GM23338 (cell line): ENCODE measurements at regions not wholly inside any gene's neighbourhood (a gene's known extent, or its start where the extent isn't known, plus 50 kb on each side); places are given as distances from the start of the nearest gene placed in this dataset.

Experiments
- ATAC-seq: fragments of 200-7000 bp; cut with Tn5 transposase; 3 replicates; pipeline ENCODE4 v1.9.1; 2020
- DNase-seq: peaks from one replicate; pipeline ENCODE4 v3.0.0-alpha.2; 2015; ENCODE audit warnings: low spot score
- H2AFZ ChIP-seq: fragments of 200-600 bp; sonication (generic); 2 replicates; pipeline ENCODE4 v1.8.0; 2016; ENCODE audit warnings: antibody characterized with exemption, mild to moderate bottlenecking, moderate library complexity
- H3F3A ChIP-seq: fragments of 200-600 bp; sonication (generic); replicated peaks from 2 replicates; pipeline ENCODE4 v1.8.0; 2017; ENCODE audit warnings: antibody characterized with exemption, mixed run types, low read depth
- H3K27ac ChIP-seq: fragments of 200-600 bp; sonication (generic); 2 replicates; pipeline ENCODE4 v1.6.1; 2016; ENCODE audit warnings: low read depth
- H3K27me3 ChIP-seq: fragments of 200-600 bp; sonication (generic); 2 replicates; pipeline ENCODE4 v1.8.0; 2016; ENCODE audit warnings: mild to moderate bottlenecking, mixed run types, moderate library complexity; ENCODE audit not compliant: insufficient read depth
- H3K36me3 ChIP-seq: fragments of 200-600 bp; sonication (generic); 2 replicates; pipeline ENCODE4 v1.8.0; 2016; ENCODE audit warnings: mild to moderate bottlenecking; ENCODE audit not compliant: insufficient read depth
- H3K4me1 ChIP-seq: fragments of 200-600 bp; sonication (generic); 2 replicates; pipeline ENCODE4 v1.8.0; 2016; ENCODE audit warnings: mild to moderate bottlenecking, moderate library complexity; ENCODE audit not compliant: insufficient read depth
- H3K4me2 ChIP-seq: fragments of 200-600 bp; sonication (generic); 2 replicates; pipeline ENCODE4 v1.7.1; 2017; ENCODE audit warnings: mixed run types
- H3K4me3 ChIP-seq: fragments of 200-600 bp; sonication (generic); 2 replicates; pipeline ENCODE4 v1.6.1; 2016; ENCODE audit warnings: mixed run types
- H3K79me2 ChIP-seq: fragments of 200-600 bp; sonication (generic); replicated peaks from 2 replicates; pipeline ENCODE4 v1.8.0; 2017; ENCODE audit warnings: mild to moderate bottlenecking; ENCODE audit not compliant: insufficient read depth
- H3K9me2 ChIP-seq: fragments of 200-600 bp; sonication (generic); 2 replicates; pipeline ENCODE4 v1.8.0; 2017; ENCODE audit not compliant: insufficient read depth
- H4K20me1 ChIP-seq: fragments of 200-600 bp; sonication (generic); replicated peaks from 2 replicates; pipeline ENCODE4 v1.8.0; 2017; ENCODE audit warnings: mild to moderate bottlenecking; ENCODE audit not compliant: insufficient read depth
- H3K27ac Mint-ChIP-seq: 2 replicates; pipeline ENCODE4 v1.8.0; 2020; ENCODE audit warnings: inconsistent platforms, mild to moderate bottlenecking, moderate library complexity, mixed read lengths
- H3K27me3 Mint-ChIP-seq: 3 replicates; pipeline ENCODE4 v1.8.0; 2022; ENCODE audit warnings: low read depth, mild to moderate bottlenecking, moderate library complexity, mixed read lengths, inconsistent platforms; ENCODE audit not compliant: insufficient read depth, poor library complexity
- H3K36me3 Mint-ChIP-seq: 3 replicates; pipeline ENCODE4 v1.8.0; 2021; ENCODE audit warnings: low read depth, mild to moderate bottlenecking, inconsistent platforms, moderate library complexity, mixed read lengths
- H3K4me1 Mint-ChIP-seq: 3 replicates; pipeline ENCODE4 v1.8.0; 2020; ENCODE audit warnings: mild to moderate bottlenecking, inconsistent platforms, mixed read lengths
- H3K4me3 Mint-ChIP-seq: 3 replicates; pipeline ENCODE4 v1.8.0; 2021; ENCODE audit warnings: moderate library complexity, mild to moderate bottlenecking, inconsistent platforms, mixed read lengths
- H3K9me3 Mint-ChIP-seq: 3 replicates; pipeline ENCODE4 v1.8.0; 2020; ENCODE audit warnings: moderate library complexity, mild to moderate bottlenecking, inconsistent platforms, mixed read lengths
- CREB1 ChIP-seq: fragments of 250-450 bp; sonication (Bioruptor Pico); IDR thresholded peaks from 2 replicates; pipeline ENCODE4 v1.5.0; 2020; ENCODE audit warnings: low read depth, mild to moderate bottlenecking, moderate library complexity
- EZH2 ChIP-seq: fragments of 200-600 bp; sonication (generic); IDR thresholded peaks from one replicate; pipeline ENCODE4 v1.8.0; 2017; ENCODE audit warnings: antibody characterized with exemption, mild to moderate bottlenecking, low read depth; ENCODE audit not compliant: unreplicated experiment
- EZH2phosphoT487 ChIP-seq: fragments of 200-600 bp; sonication (generic); IDR thresholded peaks from one replicate; pipeline ENCODE4 v1.8.1; 2018; ENCODE audit warnings: antibody characterized with exemption; ENCODE audit not compliant: unreplicated experiment
- JUNB ChIP-seq: IDR thresholded peaks from one replicate; pipeline ENCODE4 v1.6.1; 2016; ENCODE audit warnings: antibody characterized with exemption; ENCODE audit not compliant: unreplicated experiment
- NANOG ChIP-seq: IDR thresholded peaks from 2 replicates; pipeline ENCODE4 v1.6.1; 2016; ENCODE audit warnings: antibody characterized with exemption, borderline replicate concordance
- POLR2AphosphoS5 ChIP-seq: IDR thresholded peaks from 2 replicates; pipeline ENCODE4 v1.6.1; 2016; ENCODE audit warnings: antibody characterized with exemption, low read depth
- STAT1 ChIP-seq: IDR thresholded peaks from one replicate; pipeline ENCODE4 v1.6.1; 2016; ENCODE audit warnings: antibody characterized with exemption; ENCODE audit not compliant: unreplicated experiment
- ZNF114 ChIP-seq: fragments of 250-450 bp; sonication (Bioruptor Pico); IDR thresholded peaks from 2 replicates; pipeline ENCODE4 v1.5.0; 2020; ENCODE audit warnings: mild to moderate bottlenecking, moderate library complexity
- ZNF331 ChIP-seq: fragments of 250-450 bp; sonication (Bioruptor Pico); IDR thresholded peaks from 2 replicates; pipeline ENCODE4 v1.5.0; 2020; ENCODE audit warnings: low read depth, mild to moderate bottlenecking, moderate library complexity
- TF ChIP-seq, protein P1 (sequence below): IDR thresholded peaks from one replicate; pipeline ENCODE4 v1.6.1; 2018; ENCODE audit warnings: antibody characterized with exemption; ENCODE audit not compliant: unreplicated experiment
- TF ChIP-seq, protein P2 (sequence below): IDR thresholded peaks from 2 replicates; pipeline ENCODE4 v1.6.1; 2016; ENCODE audit warnings: antibody characterized with exemption
- TF ChIP-seq, protein P3 (sequence below): fragments of 250-450 bp; sonication (Bioruptor Pico); IDR thresholded peaks from 2 replicates; pipeline ENCODE4 v1.5.0; 2020; ENCODE audit warnings: mild to moderate bottlenecking, moderate library complexity
- TF ChIP-seq, protein P4 (sequence below), 2 experiments: fragments of 200-600 bp in 1 of 2; sonication (generic) in 1 of 2; conservative IDR thresholded peaks; 2 replicates each; pipeline versions ENCODE4 v1.5.1 to v1.6.1; 2016 to 2017; ENCODE audit warnings: antibody characterized with exemption in 2 of 2, low read depth in 2 of 2, mild to moderate bottlenecking in 2 of 2, moderate library complexity in 1 of 2

DNA sequence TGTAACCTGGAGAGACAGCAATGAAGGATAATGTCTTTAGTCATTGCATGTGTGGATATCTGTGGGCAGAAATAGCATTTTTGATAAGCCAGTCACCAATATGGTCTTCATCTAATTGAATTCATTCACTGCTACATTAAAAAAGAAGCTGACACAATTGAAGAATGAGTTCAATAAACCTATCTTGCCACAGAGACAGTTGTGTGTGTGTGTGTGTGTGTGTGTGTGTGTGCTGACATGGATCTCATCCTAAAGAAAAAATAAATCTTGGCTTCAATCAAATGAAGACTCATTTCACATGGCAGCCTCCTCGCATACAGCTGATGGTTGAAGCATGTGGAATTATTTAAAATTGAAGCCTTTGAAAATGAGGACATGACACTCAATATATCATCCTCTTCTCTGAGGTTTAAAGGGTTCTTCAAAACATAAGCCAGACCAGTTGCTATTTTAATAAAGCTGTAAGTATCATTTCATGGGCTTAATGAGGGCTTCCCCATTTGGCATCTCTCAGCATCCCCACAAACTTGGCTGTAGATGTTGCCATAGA, 118.5 kb upstream of the PTPN3 start:
- H3K36me3 Mint-ChIP-seq: no peaks in the 10 kb centered on the region
- no peak overlapping the region for H3K4me3 ChIP-seq
- H3K27ac Mint-ChIP-seq: no peak overlapping the region
- DNase-seq (no peak), ATAC-seq (no peak)
- no peaks in the 10 kb centered on the region for H4K20me1 ChIP-seq
- TF ChIP-seq, protein P1, sequence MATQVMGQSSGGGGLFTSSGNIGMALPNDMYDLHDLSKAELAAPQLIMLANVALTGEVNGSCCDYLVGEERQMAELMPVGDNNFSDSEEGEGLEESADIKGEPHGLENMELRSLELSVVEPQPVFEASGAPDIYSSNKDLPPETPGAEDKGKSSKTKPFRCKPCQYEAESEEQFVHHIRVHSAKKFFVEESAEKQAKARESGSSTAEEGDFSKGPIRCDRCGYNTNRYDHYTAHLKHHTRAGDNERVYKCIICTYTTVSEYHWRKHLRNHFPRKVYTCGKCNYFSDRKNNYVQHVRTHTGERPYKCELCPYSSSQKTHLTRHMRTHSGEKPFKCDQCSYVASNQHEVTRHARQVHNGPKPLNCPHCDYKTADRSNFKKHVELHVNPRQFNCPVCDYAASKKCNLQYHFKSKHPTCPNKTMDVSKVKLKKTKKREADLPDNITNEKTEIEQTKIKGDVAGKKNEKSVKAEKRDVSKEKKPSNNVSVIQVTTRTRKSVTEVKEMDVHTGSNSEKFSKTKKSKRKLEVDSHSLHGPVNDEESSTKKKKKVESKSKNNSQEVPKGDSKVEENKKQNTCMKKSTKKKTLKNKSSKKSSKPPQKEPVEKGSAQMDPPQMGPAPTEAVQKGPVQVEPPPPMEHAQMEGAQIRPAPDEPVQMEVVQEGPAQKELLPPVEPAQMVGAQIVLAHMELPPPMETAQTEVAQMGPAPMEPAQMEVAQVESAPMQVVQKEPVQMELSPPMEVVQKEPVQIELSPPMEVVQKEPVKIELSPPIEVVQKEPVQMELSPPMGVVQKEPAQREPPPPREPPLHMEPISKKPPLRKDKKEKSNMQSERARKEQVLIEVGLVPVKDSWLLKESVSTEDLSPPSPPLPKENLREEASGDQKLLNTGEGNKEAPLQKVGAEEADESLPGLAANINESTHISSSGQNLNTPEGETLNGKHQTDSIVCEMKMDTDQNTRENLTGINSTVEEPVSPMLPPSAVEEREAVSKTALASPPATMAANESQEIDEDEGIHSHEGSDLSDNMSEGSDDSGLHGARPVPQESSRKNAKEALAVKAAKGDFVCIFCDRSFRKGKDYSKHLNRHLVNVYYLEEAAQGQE: no peak
- TF ChIP-seq JUNB (no peak), ZNF331 (CRISPR knock-in tag) (no peak), CREB1 (CRISPR knock-in tag) (no peak), EZH2phosphoT487 (no peak), EZH2 (no peak), POLR2AphosphoS5 (no peak), STAT1 (no peak), ZNF114 (CRISPR knock-in tag) (no peak), NANOG (no peak)
- TF ChIP-seq, protein P2, sequence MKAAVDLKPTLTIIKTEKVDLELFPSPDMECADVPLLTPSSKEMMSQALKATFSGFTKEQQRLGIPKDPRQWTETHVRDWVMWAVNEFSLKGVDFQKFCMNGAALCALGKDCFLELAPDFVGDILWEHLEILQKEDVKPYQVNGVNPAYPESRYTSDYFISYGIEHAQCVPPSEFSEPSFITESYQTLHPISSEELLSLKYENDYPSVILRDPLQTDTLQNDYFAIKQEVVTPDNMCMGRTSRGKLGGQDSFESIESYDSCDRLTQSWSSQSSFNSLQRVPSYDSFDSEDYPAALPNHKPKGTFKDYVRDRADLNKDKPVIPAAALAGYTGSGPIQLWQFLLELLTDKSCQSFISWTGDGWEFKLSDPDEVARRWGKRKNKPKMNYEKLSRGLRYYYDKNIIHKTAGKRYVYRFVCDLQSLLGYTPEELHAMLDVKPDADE: no peak
- TF ChIP-seq, protein P3, sequence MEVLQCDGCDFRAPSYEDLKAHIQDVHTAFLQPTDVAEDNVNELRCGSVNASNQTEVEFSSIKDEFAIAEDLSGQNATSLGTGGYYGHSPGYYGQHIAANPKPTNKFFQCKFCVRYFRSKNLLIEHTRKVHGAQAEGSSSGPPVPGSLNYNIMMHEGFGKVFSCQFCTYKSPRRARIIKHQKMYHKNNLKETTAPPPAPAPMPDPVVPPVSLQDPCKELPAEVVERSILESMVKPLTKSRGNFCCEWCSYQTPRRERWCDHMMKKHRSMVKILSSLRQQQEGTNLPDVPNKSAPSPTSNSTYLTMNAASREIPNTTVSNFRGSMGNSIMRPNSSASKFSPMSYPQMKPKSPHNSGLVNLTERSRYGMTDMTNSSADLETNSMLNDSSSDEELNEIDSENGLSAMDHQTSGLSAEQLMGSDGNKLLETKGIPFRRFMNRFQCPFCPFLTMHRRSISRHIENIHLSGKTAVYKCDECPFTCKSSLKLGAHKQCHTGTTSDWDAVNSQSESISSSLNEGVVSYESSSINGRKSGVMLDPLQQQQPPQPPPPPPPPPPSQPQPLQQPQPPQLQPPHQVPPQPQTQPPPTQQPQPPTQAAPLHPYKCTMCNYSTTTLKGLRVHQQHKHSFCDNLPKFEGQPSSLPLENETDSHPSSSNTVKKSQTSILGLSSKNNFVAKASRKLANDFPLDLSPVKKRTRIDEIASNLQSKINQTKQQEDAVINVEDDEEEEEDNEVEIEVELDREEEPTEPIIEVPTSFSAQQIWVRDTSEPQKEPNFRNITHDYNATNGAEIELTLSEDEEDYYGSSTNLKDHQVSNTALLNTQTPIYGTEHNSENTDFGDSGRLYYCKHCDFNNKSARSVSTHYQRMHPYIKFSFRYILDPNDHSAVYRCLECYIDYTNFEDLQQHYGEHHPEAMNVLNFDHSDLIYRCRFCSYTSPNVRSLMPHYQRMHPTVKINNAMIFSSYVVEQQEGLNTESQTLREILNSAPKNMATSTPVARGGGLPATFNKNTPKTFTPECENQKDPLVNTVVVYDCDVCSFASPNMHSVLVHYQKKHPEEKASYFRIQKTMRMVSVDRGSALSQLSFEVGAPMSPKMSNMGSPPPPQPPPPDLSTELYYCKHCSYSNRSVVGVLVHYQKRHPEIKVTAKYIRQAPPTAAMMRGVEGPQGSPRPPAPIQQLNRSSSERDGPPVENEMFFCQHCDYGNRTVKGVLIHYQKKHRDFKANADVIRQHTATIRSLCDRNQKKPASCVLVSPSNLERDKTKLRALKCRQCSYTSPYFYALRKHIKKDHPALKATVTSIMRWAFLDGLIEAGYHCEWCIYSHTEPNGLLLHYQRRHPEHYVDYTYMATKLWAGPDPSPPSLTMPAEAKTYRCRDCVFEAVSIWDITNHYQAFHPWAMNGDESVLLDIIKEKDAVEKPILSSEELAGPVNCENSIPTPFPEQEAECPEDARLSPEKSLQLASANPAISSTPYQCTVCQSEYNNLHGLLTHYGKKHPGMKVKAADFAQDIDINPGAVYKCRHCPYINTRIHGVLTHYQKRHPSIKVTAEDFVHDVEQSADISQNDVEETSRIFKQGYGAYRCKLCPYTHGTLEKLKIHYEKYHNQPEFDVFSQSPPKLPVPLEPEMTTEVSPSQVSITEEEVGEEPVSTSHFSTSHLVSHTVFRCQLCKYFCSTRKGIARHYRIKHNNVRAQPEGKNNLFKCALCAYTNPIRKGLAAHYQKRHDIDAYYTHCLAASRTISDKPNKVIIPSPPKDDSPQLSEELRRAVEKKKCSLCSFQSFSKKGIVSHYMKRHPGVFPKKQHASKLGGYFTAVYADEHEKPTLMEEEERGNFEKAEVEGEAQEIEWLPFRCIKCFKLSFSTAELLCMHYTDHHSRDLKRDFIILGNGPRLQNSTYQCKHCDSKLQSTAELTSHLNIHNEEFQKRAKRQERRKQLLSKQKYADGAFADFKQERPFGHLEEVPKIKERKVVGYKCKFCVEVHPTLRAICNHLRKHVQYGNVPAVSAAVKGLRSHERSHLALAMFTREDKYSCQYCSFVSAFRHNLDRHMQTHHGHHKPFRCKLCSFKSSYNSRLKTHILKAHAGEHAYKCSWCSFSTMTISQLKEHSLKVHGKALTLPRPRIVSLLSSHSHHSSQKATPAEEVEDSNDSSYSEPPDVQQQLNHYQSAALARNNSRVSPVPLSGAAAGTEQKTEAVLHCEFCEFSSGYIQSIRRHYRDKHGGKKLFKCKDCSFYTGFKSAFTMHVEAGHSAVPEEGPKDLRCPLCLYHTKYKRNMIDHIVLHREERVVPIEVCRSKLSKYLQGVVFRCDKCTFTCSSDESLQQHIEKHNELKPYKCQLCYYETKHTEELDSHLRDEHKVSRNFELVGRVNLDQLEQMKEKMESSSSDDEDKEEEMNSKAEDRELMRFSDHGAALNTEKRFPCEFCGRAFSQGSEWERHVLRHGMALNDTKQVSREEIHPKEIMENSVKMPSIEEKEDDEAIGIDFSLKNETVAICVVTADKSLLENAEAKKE (CRISPR knock-in tag): no peak
- TF ChIP-seq, protein P4, sequence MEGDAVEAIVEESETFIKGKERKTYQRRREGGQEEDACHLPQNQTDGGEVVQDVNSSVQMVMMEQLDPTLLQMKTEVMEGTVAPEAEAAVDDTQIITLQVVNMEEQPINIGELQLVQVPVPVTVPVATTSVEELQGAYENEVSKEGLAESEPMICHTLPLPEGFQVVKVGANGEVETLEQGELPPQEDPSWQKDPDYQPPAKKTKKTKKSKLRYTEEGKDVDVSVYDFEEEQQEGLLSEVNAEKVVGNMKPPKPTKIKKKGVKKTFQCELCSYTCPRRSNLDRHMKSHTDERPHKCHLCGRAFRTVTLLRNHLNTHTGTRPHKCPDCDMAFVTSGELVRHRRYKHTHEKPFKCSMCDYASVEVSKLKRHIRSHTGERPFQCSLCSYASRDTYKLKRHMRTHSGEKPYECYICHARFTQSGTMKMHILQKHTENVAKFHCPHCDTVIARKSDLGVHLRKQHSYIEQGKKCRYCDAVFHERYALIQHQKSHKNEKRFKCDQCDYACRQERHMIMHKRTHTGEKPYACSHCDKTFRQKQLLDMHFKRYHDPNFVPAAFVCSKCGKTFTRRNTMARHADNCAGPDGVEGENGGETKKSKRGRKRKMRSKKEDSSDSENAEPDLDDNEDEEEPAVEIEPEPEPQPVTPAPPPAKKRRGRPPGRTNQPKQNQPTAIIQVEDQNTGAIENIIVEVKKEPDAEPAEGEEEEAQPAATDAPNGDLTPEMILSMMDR (conservative IDR thresholded peaks at IDR 0.05; ENCODE audit: low read depth in 2 of 2): no peak
- H3K4me3 Mint-ChIP-seq: no peak overlapping the region
- H3F3A ChIP-seq: no peaks in the 10 kb centered on the region
- H3K9me2 ChIP-seq: peaks cover 3% of the 10 kb centered on the region; the same call in 1 of the 2 replicates
- no peak overlapping the region for H3K27ac ChIP-seq
- H3K36me3 ChIP-seq: no peaks in the 10 kb centered on the region
- H3K27me3 Mint-ChIP-seq: no peaks in the 10 kb centered on the region
- H3K4me1 ChIP-seq: no peaks in the 10 kb centered on the region
- no peak overlapping the region for H2AFZ ChIP-seq
- peaks cover 3% of the 10 kb centered on the region; the same call in 2 of the 3 replicates for H3K9me3 Mint-ChIP-seq
- no peaks in the 10 kb centered on the region for H3K27me3 ChIP-seq
- H3K4me1 Mint-ChIP-seq: no peaks in the 10 kb centered on the region; the same call in 2 of the 3 replicates
- H3K79me2 ChIP-seq: no peaks in the 10 kb centered on the region
- no peak overlapping the region for H3K4me2 ChIP-seq
